Panc1 (cell line): ENCODE measurements at regions not wholly inside any gene's neighbourhood (a gene's known extent, or its start where the extent isn't known, plus 50 kb on each side); places are given as distances from the start of the nearest gene placed in this dataset.

Experiments
- ATAC-seq: fragments of 200-7000 bp; cut with Tn5 transposase; 2 replicates; pipeline ENCODE4 v1.9.1; 2020; ENCODE audit warnings: mild to moderate bottlenecking, moderate library complexity
- BruUV-seq: library from RNA; stranded (reverse); fragments of 400-500 nt; replicated peaks from 2 replicates; lab custom pipeline; 2021; lab: Mats Ljungman, UMichigan
- CTCF ChIA-PET: fragments of 300-600 bp; sonication (Branson Sonifier 250); formaldehyde crosslinking; loops from one replicate; lab custom pipeline; 2022; ENCODE audit warnings: antibody characterized with exemption; lab: Charles Lee
- POLR2A ChIA-PET: fragments of 300-600 bp; sonication (Branson Sonifier 250); formaldehyde crosslinking; loops from one replicate; lab custom pipeline; 2022; ENCODE audit warnings: antibody characterized with exemption; lab: Charles Lee
- DNase-seq: peaks from one replicate; pipeline ENCODE4 v3.0.0-alpha.2; 2010; ENCODE audit warnings: low read depth, low spot score
- H3K27ac ChIP-seq: 2 replicates; pipeline ENCODE4 v1.5.1; 2011; ENCODE audit warnings: mild to moderate bottlenecking, low read length, inconsistent platforms
- H3K27me3 ChIP-seq: fragments of 200-500 bp; sonication (Bioruptor generic); 2 replicates; pipeline ENCODE4 v1.6.0; 2014; ENCODE audit warnings: low read length, inconsistent platforms; ENCODE audit not compliant: control insufficient read depth, insufficient read depth
- H3K36me3 ChIP-seq: fragments of 200-500 bp; sonication (Bioruptor generic); 2 replicates; pipeline ENCODE4 v1.5.1; 2014; ENCODE audit warnings: inconsistent platforms, mild to moderate bottlenecking, low read length, moderate library complexity; ENCODE audit not compliant: control insufficient read depth, insufficient read depth
- H3K4me1 ChIP-seq: 2 replicates; pipeline ENCODE4 v1.5.1; 2011; ENCODE audit warnings: inconsistent platforms, mild to moderate bottlenecking, low read length, moderate library complexity; ENCODE audit not compliant: control insufficient read depth, insufficient read depth
- H3K4me3 ChIP-seq, 2 experiments: 2 replicates each; pipeline ENCODE4 v1.5.1; 2011 to 2012; ENCODE audit warnings: low read depth in 2 of 2, low read length in 2 of 2, mild to moderate bottlenecking in 2 of 2, inconsistent platforms in 1 of 2, moderate library complexity in 1 of 2
- H3K9me3 ChIP-seq: fragments of 200-500 bp; sonication (Bioruptor generic); 2 replicates; pipeline ENCODE4 v1.5.1; 2014; ENCODE audit warnings: low read depth, mild to moderate bottlenecking, inconsistent platforms, low read length, moderate library complexity; ENCODE audit not compliant: control insufficient read depth, insufficient read depth
- POLR2AphosphoS5 ChIP-seq: IDR thresholded peaks from 2 replicates; pipeline ENCODE4 v1.6.1; 2012; ENCODE audit warnings: mild to moderate bottlenecking, low read depth, low read length, moderate library complexity
- SIN3A ChIP-seq: IDR thresholded peaks from 2 replicates; pipeline ENCODE4 v1.6.1; 2012; ENCODE audit warnings: low read depth, mild to moderate bottlenecking, low read length, moderate library complexity, borderline replicate concordance; ENCODE audit not compliant: insufficient read depth
- TCF7L2 ChIP-seq: IDR thresholded peaks from 2 replicates; pipeline ENCODE4 v1.6.1; 2011; ENCODE audit warnings: mild to moderate bottlenecking, low read depth, low read length, inconsistent platforms
- in situ Hi-C: cut with HindIII; loops from 2 replicates; pipeline ENCODE4 v1.10.0; 2016; ENCODE audit warnings: low sequenced_read_pairs, low pct_unique_long_range_greater_than_20kb
- intact Hi-C: fragments of 100-400 bp; cut with micrococcal nuclease; formaldehyde crosslinking; loops from one replicate; pipeline ENCODE4 v1.10.0; 2022; ENCODE audit not compliant: unreplicated experiment
- TF ChIP-seq, protein P1 (sequence below): fragments of 450-650 bp; IDR thresholded peaks from 2 replicates; pipeline ENCODE4 v1.5.1; 2017; ENCODE audit warnings: mild to moderate bottlenecking
- TF ChIP-seq, protein P2 (sequence below), 2 experiments: IDR thresholded peaks; 2 replicates each; pipeline ENCODE4 v1.6.1; 2011 to 2012; ENCODE audit warnings: low read depth in 2 of 2, control low read depth in 1 of 2, low read length in 1 of 2, mild to moderate bottlenecking in 1 of 2, moderate library complexity in 1 of 2; ENCODE audit not compliant: insufficient read depth in 1 of 2

DNA sequence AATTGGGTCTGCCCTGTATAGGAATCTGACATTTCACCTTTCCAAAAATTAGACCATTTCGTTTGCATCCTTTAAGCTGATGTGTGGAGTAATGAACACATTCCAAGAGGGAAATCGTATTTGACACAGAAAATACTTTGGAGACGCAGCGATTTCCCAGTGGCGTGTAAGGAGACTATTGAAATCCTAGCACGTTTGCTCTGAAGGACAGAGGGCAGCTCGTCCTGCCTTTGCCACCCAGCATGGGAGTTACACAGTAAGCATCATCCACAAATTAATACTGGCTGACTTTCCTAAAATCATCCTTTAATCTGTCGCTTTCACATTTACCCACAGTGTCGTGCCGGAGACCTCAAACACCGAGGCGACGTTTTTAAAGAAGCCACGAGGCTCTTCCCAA is 925.9 kb upstream of the EEF2KMT start:
- ChIA-PET POLR2A (interaction anchor here (0.5 kb wide), 1 partner anchor 1052 kb away, joined by 3 read pairs; no protein-coding TSS in a partner anchor), CTCF (no interaction called here)
- Histone ChIP-seq H3K9me3 (no peaks in the 10 kb centered on the region), H3K4me3 (no peak overlapping the region), H3K36me3 (no peaks in the 10 kb centered on the region), H3K27me3 (peaks cover 2% of the 10 kb centered on the region; the same call in 1 of the 2 replicates), H3K4me1 (no peaks in the 10 kb centered on the region), H3K27ac (no peak overlapping the region)
- intact Hi-C loops (loop anchor here (10.0 kb wide), 2 partner anchors 141 to 441 kb away; no protein-coding TSS in a partner anchor), in situ Hi-C loops (no loop called here)
- TF ChIP-seq SIN3A: no peak
- TF ChIP-seq, protein P1, sequence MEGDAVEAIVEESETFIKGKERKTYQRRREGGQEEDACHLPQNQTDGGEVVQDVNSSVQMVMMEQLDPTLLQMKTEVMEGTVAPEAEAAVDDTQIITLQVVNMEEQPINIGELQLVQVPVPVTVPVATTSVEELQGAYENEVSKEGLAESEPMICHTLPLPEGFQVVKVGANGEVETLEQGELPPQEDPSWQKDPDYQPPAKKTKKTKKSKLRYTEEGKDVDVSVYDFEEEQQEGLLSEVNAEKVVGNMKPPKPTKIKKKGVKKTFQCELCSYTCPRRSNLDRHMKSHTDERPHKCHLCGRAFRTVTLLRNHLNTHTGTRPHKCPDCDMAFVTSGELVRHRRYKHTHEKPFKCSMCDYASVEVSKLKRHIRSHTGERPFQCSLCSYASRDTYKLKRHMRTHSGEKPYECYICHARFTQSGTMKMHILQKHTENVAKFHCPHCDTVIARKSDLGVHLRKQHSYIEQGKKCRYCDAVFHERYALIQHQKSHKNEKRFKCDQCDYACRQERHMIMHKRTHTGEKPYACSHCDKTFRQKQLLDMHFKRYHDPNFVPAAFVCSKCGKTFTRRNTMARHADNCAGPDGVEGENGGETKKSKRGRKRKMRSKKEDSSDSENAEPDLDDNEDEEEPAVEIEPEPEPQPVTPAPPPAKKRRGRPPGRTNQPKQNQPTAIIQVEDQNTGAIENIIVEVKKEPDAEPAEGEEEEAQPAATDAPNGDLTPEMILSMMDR: no peak
- TF ChIP-seq, protein P2, sequence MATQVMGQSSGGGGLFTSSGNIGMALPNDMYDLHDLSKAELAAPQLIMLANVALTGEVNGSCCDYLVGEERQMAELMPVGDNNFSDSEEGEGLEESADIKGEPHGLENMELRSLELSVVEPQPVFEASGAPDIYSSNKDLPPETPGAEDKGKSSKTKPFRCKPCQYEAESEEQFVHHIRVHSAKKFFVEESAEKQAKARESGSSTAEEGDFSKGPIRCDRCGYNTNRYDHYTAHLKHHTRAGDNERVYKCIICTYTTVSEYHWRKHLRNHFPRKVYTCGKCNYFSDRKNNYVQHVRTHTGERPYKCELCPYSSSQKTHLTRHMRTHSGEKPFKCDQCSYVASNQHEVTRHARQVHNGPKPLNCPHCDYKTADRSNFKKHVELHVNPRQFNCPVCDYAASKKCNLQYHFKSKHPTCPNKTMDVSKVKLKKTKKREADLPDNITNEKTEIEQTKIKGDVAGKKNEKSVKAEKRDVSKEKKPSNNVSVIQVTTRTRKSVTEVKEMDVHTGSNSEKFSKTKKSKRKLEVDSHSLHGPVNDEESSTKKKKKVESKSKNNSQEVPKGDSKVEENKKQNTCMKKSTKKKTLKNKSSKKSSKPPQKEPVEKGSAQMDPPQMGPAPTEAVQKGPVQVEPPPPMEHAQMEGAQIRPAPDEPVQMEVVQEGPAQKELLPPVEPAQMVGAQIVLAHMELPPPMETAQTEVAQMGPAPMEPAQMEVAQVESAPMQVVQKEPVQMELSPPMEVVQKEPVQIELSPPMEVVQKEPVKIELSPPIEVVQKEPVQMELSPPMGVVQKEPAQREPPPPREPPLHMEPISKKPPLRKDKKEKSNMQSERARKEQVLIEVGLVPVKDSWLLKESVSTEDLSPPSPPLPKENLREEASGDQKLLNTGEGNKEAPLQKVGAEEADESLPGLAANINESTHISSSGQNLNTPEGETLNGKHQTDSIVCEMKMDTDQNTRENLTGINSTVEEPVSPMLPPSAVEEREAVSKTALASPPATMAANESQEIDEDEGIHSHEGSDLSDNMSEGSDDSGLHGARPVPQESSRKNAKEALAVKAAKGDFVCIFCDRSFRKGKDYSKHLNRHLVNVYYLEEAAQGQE (IDR thresholded peaks at IDR 0.05; ENCODE audit: insufficient read depth in 1 of 2, low read depth in 2 of 2, low read length in 1 of 2): no peak
- TF ChIP-seq POLR2AphosphoS5: no peak
- no peak for TF ChIP-seq TCF7L2
- no TSS peak for BruUV-seq
- DNase-seq (no peak), ATAC-seq (no peak)

DNA sequence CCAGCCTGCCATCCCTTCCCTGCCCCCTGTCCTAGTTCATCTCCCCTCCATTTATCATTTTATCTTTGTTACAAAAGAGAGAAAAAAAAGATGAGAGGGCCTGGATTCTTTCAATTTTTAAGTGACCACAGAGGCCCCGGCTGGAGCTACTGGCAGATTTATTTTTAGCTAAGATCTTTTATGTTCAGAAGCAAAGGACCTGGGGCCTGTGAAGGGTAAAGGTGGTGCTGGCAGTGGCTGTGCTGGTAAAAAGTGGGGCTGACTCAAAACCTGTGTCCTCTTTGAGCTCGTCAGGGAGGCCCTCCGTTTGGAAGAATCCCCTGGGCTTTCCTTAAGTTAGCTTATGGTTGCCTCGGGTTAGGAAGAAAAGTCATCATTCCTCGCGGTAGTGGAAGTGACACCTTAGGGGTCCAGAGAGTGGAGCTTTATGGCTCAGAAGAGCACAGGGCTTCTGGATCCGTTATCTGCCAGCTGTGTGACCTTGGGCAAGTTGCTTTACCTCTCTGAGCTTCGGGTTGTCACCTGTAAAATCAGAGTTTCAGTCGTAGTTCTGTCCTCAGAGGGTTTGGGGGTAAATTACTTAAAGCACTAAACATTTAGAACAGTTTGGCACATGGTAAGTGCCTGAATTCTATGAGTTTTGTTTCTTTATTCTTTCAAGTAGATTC is 923.8 kb upstream of the EEF2KMT start:
- DNase-seq: no peak
- POLR2A ChIA-PET: no interaction called here
- CTCF ChIA-PET: no interaction called here

More for the DNA sequence above, 923.8 kb upstream of the EEF2KMT start:
- Histone ChIP-seq H3K9me3 (no peaks in the 10 kb centered on the region), H3K36me3 (no peaks in the 10 kb centered on the region), H3K4me1 (no peaks in the 10 kb centered on the region), H3K4me3 (no peak overlapping the region), H3K27me3 (peaks cover 2% of the 10 kb centered on the region; the same call in 1 of the 2 replicates), H3K27ac (no peak overlapping the region)
- in situ Hi-C loops: no loop called here
- no peak for ATAC-seq
- TF ChIP-seq POLR2AphosphoS5 (no peak), SIN3A (no peak), TCF7L2 (no peak)
- TF ChIP-seq, protein P1: no peak
- TF ChIP-seq, protein P2 (IDR thresholded peaks at IDR 0.05; ENCODE audit: insufficient read depth in 1 of 2, low read depth in 2 of 2, low read length in 1 of 2): no peak
- no TSS peak for BruUV-seq
- intact Hi-C loops: loop anchor here (10.0 kb wide), 2 partner anchors 143 to 443 kb away; no protein-coding TSS in a partner anchor
